ENCODE measurements at regions not wholly inside any gene's neighbourhood (a gene's known extent, or its start where the extent isn't known, plus 50 kb on each side); places are given as distances from the start of the nearest gene placed in this dataset.

DNA sequence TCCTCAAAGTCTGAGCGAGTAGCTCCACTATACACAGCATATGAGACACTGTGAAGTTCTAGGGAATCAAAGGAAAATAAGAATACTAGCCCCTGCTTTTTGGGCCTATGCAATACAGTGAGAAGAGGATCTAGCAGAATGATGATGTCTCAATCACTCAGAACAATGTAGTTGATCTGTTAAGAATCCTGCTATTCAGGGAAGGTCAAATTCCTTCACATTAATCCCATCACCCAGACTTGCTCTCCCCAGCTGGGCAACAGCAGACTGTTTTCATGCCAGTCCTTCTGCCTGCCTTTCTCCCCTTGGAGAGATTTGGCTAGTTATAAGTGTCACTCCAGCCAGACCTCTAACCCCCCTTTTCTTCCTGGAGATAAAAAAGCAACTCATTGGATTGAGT is 230.0 kb upstream of the EPHA4 start:
- H3K36me3 ChIP-seq = no peaks in the 10 kb centered on the region
- H3K27ac ChIP-seq = no peak overlapping the region
- DNase-seq (no peak), ATAC-seq (no peak)
- H3K4me1 ChIP-seq = no peaks in the 10 kb centered on the region
- WGBS, 4 donors = 83 to 94% (median 87%) methylated on average over 1 of the region's 1 CpG
- no peak for TF ChIP-seq POLR2A (IDR thresholded peaks at IDR 0.05)
- intact Hi-C loops (cut with DNase I) = no loop called here
- H3K4me3 ChIP-seq = no peak overlapping the region
- no peaks in the 10 kb centered on the region for H3K9me3 ChIP-seq
- H3K27me3 ChIP-seq = no peaks in the 10 kb centered on the region

DNA sequence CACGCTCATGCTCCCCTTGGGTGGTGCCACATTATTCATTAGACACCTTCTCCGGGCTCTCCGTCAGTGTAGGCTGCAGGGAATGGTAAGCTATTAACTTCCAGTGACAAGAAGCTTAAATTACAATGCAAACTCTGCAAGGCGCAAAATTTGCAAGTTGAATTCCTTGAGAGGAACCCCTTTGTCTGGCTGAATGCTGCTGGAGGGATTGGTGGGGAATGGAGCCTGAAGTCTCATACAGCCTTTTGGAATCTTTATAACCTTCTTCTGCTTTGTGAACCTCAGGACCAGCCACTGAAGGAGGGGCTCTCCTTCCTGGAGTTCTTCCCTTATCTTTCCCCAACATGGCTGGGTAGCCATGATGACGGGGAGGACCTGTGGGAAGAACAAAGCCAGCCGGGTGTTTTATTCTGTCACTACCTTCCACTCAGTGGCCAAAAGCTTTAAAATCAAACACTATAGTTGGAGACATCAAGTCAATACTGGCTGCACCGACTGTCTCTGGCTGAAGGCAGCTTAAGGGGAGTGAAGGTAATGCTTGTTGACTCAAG is 220.9 kb upstream of the EPHA4 start:
- Histone ChIP-seq H3K4me1 (no peaks in the 10 kb centered on the region), H3K4me3 (no peak overlapping the region), H3K27ac (no peak overlapping the region), H3K36me3 (no peaks in the 10 kb centered on the region), H3K9me3 (no peaks in the 10 kb centered on the region), H3K27me3 (peaks cover 0 to 16% (median 0%) of the 10 kb centered on the region in 9 donors)
- 37 to 42% (median 40%) methylated on average over 7 of the region's 7 CpGs for WGBS, 4 donors
- no peak for DNase-seq
- no peak for ATAC-seq
- TF ChIP-seq, protein P1, sequence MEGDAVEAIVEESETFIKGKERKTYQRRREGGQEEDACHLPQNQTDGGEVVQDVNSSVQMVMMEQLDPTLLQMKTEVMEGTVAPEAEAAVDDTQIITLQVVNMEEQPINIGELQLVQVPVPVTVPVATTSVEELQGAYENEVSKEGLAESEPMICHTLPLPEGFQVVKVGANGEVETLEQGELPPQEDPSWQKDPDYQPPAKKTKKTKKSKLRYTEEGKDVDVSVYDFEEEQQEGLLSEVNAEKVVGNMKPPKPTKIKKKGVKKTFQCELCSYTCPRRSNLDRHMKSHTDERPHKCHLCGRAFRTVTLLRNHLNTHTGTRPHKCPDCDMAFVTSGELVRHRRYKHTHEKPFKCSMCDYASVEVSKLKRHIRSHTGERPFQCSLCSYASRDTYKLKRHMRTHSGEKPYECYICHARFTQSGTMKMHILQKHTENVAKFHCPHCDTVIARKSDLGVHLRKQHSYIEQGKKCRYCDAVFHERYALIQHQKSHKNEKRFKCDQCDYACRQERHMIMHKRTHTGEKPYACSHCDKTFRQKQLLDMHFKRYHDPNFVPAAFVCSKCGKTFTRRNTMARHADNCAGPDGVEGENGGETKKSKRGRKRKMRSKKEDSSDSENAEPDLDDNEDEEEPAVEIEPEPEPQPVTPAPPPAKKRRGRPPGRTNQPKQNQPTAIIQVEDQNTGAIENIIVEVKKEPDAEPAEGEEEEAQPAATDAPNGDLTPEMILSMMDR (IDR thresholded peaks at IDR 0.05) = no peak
- TF ChIP-seq POLR2A (IDR thresholded peaks at IDR 0.05) = no peak
- intact Hi-C loops (cut with DNase I) = no loop called here

DNA sequence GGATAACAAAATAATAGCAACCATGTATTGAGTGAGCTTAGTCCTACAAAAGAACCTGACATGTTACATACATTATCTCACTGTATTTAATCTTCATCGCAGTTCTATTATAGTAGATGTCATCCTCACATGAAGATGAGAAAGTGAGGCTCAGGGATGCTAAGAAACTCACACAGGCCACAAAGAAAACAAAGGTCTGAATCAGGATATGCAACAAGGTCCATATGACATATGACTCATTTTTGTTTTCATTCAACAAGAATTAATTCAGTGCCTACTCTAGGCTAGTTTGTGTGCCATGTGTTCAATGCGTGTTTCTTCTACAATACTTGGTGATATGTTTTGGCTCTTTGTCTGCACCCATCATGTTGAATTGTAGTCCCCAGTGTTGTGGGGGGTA is 219.7 kb upstream of the EPHA4 start:
- Histone ChIP-seq H3K36me3 (no peaks in the 10 kb centered on the region), H3K4me1 (no peaks in the 10 kb centered on the region), H3K27ac (no peak overlapping the region), H3K27me3 (peaks cover 0 to 16% (median 0%) of the 10 kb centered on the region in 9 donors), H3K9me3 (no peaks in the 10 kb centered on the region), H3K4me3 (no peak overlapping the region)
- intact Hi-C loops (cut with DNase I) = no loop called here
- TF ChIP-seq POLR2A (IDR thresholded peaks at IDR 0.05) = no peak
- no peak for DNase-seq
- ATAC-seq = no peak
- 92 to 97% (median 93%) methylated on average over 2 of the region's 2 CpGs for WGBS, 4 donors

DNA sequence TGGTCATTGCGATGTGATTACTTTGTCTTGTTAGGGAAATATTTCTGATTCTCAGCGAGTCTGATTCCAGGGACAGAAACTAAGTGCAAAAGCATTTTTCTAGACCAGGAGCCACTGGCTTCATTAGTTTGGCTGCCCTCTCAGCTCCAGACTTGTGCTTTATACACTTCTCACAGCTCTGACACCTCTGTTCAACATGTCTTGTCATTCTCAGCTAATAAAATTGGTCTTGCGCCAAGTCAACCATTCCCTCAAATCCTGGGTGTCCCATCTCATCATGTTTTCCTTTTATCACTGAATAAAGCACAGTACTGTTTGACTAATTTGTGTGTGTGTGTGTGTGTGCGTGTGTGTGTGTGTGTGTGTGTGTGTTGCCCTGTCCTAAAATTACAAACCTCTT is 215.5 kb upstream of the EPHA4 start:
- intact Hi-C loops (cut with DNase I) = no loop called here
- WGBS, 4 donors = 67 to 76% (median 69%) methylated on average over 4 of the region's 4 CpGs
- Histone ChIP-seq H3K27ac (no peak overlapping the region), H3K4me3 (no peak overlapping the region), H3K36me3 (no peaks in the 10 kb centered on the region), H3K9me3 (no peaks in the 10 kb centered on the region), H3K27me3 (no peaks in the 10 kb centered on the region), H3K4me1 (no peaks in the 10 kb centered on the region)
- ATAC-seq = no peak
- no peak for DNase-seq
- TF ChIP-seq POLR2A (IDR thresholded peaks at IDR 0.05) = no peak
- TF ChIP-seq, protein P1 (IDR thresholded peaks at IDR 0.05) = no peak

DNA sequence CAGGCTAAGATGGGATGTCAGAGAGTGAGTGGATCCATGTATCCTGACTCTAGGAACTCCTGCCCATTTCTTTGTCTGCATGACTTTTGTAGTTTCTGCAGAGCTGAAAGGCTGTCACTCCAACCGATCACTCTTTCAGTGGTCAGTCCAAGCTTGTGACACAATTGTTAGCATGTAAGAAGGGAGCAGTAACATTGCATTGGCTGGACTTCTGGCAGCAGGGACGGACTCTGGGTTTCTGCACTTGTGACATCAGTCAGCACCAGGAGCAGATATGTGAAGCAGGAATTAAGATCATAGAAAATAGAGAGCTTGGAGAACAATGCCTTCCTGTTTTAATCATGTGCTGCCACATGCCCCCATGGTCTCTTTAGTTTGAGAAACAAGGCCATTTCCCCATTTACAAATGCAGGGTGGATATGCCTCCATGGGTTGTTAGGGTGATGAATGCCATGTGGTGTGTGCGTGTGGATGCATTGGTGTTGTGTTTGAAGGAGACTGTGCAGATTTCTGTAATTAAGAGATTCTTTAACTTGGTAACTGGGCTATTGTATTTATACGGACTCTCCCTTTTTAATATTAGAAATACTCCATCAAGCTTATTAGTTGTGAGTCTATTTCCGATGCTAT is 214.3 kb upstream of the EPHA4 start:
- intact Hi-C loops (cut with DNase I) = no loop called here
- Histone ChIP-seq H3K36me3 (no peaks in the 10 kb centered on the region), H3K27ac (no peak overlapping the region), H3K4me3 (no peak overlapping the region), H3K27me3 (no peaks in the 10 kb centered on the region), H3K4me1 (no peaks in the 10 kb centered on the region), H3K9me3 (no peaks in the 10 kb centered on the region)
- TF ChIP-seq, protein P1 (IDR thresholded peaks at IDR 0.05) = no peak
- no peak for TF ChIP-seq POLR2A (IDR thresholded peaks at IDR 0.05)
- ATAC-seq = no peak
- DNase-seq = no peak
- 73 to 78% (median 77%) methylated on average over 5 of the region's 5 CpGs for WGBS, 4 donors
